Fibroblast of skin of back (primary cell): ENCODE measurements at regions not wholly inside any gene's neighbourhood (a gene's known extent, or its start where the extent isn't known, plus 50 kb on each side); places are given as distances from the start of the nearest gene placed in this dataset.
A peak's percentile ranks its signal among the peaks of the same experiment; 100 is the strongest.
"Not testable (repeated sequence)": the region's sequence is repeated elsewhere in the genome, so short reads cannot be mapped to it uniquely, and the experiment has no call there.

Experiments used
- DNase-seq: peaks from one replicate; pipeline ENCODE4 v3.0.0-alpha.2; 2013

DNA sequence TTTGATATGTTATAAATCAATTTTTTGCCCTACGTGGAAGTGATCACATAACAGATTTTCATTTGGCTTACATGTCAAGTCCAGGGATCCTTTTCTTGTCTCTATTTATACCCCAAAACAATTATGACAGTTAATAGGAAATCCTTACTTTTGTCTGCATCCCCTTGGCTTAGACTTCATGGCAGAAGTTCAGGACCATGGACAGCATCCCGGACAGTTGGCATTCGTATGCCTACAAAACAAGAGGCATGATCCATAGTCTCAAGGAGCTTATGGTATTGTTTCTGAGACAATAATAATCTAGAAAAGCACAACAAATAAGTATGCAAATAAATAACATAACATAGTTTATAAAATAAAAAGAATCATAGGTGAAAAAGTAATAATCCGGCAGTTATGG lies 214.3 kb upstream of the GRIA1 start:
- peak; percentile 39 for DNase-seq

DNA sequence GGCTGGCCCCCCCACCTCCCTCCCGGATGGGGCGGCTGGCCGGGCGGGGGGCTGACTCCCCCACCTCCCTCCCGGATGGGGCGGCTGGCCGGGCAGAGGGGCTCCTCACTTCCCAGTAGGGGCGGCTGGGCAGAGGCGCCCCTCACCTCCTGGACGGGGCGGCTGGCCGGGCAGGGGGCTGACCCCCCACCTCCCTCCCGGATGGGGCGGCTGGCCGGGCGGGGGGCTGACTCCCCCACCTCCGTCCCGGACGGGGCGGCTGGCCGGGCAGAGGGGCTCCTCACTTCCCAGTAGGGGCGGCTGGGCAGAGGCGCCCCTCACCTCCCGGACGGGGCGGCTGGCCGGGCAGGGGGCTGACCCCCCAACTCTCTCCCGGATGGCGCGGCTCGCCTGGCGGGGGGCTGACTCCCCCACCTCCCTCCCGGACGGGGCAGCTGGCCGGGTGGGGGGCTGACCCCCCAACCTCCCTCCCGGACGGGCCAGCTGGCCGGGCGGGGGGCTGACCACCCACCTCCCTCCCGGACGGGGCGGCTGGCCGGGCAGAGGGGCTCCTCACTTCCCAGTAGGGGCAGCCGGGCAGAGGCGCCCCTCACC lies 194.1 kb upstream of the GRIA1 start:
- not testable (repeated sequence) for DNase-seq

DNA sequence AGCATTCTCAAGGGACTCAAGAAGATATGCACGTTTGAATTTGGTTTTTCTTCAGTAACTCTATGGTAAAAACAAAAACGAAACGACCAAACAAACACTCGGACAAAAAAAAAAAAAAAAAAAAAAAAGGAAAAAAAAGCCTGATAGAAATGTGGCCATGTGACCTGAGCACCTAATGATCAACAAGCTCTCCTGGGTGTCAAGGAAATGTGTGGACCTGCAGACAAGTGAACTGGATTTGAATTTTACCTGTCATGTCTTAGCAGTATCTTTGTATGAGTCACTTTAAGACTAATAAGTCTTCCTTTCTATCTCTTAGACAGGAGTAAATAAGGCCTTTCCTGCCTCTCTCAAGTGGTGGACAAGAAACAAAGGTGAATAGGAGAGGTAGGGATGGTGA lies 190.6 kb upstream of the GRIA1 start:
- DNase-seq, result no peak

DNA sequence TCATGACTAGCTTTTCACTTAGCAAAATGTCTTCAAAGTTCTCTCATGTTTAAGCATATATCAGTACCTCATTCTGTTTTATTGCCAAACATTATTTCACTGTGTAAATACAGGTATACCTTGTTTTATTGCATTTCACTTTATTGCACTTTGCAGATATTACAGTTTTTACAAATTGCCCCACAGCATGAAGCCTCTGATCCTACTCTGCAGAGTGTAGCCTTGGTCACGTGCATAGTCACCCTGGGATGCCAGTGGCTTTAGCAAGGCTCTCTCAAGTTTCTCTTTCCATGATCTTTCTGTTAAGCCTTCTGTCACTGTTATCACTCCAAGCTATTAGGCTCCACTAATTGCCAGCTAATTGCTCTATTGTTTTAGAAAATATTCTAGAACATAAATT lies 182.2 kb upstream of the GRIA1 start:
- DNase-seq, result no peak

DNA sequence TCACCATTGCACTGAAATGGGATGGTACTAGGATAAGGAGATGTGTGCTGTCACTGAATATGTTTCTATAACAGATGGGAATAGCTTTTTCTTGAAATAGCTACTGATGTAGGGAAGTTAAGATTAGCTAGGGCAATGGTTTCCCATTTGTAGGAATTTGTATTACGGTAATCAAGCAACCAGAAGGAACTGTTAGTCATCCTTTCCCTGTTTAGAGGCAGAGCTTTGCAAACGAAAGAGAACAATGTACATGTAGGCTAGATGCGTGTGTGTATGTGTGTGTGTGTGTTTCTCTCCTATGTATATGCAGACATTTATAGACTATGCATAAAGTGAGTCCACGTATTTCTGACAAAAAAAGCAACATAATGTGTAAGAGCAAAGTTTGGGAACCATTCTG lies 171.9 kb upstream of the GRIA1 start:
- DNase-seq, result no peak

DNA sequence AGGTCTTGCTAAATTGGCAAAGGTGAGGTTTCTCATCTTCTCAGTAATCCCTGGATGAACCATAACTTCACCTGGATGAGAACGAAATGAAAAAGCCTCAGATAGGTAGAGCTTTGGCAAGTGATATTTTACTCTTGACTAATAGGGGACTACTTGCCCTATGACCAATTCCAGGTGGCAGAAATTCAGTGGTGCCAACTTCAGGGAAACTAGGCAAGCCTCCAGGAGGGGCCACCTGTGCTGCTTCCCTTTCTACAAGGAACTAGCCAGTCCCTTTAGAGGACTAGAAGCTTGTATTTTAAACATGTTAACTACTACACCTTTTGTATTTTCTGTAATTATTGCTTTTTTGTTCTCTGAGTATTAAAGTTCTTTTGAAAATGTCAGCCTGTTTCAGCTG lies 169.0 kb upstream of the GRIA1 start:
- DNase-seq, result no peak

DNA sequence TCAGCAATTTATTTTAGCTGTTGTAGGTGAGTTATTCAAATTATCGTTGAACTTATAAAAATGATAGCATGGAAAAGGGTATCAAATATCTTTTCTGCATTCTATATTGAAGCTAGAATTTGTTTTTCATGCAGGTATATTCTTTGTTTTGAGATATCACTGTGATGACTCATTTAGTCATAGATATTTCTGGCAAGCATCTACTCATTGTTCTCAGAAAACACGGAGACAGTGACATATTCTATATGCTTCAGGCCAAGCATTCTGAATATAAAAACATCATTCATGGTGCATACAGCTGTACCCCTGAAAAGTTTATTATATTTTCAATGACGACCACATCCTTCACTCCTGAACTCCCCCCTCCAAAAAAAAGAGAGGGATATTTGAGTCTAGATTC lies 150.3 kb upstream of the GRIA1 start:
- DNase-seq, result no peak

DNA sequence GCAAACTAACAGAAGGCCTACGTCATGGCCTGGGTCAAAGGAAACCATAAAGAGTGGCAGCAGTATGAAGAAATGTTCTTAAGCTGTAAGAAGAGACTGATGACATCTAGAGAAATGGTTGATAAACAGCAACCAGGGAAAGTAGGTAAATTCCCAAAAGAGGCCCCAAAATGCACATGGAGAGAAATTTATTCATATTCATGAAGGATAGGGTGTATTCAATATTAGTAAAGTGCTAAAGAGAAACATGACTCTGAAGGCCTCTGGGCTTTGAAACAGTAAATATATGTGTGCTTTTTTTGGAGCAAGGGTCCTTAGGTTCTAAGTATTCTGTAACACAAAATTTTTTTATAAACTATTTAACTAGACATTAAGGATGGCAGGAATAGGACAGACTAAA lies 149.7 kb upstream of the GRIA1 start:
- no peak for DNase-seq

DNA sequence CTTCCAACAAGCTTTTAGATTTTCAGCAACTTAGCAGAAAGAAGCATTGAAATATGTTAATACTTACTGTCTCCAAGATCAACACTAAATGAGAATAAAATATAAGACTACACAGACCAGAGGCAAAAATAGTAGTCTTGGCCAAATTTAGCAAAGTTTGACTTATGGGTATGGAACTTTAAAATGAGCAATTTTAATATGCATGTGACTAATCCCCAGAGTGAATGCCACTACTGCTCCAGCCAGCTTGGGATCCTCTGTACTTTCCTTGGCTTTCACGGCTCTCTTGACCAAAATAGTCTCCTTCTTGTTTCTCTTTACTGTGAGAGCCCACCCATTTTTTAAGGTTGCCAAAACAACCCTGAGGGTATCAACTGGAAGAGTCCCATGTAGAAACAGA lies 148.0 kb upstream of the GRIA1 start:
- no peak for DNase-seq

DNA sequence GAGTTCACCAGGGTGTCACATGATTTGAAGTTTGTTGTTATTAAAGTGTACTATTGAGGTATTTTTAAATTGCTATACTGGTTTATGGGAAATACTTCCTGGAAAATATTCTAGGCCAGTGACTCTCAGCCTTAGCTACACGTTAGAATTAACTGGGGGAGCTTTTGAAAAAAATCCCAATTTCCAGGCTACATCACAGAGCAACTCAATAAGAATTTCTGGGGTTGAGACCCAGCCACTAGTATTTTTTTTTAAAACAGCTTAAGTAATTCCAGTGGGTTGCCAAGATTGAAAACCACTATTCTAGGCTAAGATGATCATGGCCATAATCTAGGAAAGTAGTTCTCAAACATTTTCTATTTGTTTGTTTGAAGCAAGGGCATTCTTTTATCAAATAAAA lies 142.9 kb upstream of the GRIA1 start:
- no peak for DNase-seq

DNA sequence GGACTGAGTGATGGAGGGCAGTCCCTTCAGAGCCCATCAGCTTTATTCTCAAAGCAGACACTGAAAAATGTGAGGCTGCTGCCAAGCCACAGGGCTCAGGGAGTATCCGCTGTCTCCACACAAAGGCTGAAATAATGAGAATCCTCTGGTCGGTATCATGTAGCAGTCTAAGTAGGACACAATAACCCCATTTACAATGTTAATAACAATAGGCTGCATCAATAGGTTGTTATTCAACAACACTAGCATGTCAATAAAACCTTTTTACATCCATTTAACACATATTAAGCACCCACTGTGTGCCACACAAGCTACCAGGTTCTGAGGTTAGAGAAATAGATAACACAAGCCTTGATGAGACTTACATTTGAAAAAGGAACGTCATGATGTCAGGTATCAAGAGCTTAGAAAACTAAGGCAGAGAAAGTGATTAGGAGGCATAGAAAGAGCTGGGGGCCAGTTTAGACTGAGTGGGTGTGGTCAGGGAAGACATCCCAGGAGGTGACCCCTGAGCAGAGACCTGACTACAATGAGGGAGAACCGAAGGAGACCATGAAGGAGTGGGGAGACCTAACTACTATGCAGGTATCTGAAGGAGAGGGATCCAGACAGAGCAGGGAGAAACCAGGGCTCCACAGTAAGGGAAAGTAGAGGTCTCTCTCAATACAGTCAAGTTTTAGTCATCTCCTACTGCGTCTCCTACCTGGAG lies 140.1 kb upstream of the GRIA1 start:
- DNase-seq, result no peak

DNA sequence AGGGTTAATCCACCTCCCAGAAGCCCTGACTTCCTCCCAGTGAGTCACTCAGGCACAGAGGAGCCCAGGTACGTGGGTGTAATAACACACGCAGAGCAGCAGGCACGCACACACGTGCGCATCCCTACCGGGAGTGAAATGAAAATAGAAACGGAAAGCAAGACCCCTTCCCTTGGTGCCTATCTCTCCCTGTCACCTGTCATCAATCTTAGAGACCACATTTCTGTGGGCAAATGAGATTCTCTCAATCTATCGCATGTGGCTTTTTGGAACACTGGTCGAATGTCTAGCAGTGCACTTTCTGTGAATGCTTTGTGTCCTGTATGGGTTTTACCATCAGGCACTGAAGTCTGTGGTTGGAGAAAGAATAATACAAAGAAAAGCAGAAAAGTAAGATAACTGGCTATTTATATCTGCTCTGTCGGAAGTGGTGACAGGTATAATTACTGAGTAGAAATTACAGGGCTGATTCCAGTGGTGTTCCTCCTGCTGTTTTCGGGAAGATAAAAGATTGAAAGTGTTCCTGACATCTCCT lies 137.7 kb upstream of the GRIA1 start:
- no peak for DNase-seq

DNA sequence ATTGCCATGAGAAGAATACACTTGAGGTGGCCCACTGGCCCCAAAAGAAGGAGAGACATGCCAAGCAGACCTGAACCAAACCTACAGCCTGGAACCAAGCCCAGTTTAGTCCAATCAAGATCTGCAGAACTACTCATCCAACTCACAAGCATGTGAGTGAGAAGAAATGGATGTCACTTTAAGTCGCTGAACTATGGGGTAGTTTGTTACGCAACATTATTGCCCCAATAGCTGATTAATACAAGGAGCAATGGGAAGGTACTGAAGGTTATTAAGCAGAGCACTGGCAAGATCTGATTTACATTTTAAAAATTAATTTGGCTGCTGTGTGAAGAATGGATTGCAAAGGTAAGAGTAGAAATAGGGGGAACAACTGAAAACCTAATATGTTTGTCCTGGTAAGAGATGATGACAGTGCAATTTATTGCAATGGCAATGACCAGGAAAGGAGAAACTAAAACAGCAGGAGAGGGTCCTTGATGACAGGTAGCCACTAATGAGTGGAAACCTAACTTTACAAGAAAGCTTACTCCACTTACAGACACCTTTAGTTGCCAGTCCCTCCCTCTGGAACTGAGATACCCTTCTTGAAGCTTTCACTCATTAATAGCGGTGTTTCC lies 132.9 kb upstream of the GRIA1 start:
- DNase-seq, result no peak

DNA sequence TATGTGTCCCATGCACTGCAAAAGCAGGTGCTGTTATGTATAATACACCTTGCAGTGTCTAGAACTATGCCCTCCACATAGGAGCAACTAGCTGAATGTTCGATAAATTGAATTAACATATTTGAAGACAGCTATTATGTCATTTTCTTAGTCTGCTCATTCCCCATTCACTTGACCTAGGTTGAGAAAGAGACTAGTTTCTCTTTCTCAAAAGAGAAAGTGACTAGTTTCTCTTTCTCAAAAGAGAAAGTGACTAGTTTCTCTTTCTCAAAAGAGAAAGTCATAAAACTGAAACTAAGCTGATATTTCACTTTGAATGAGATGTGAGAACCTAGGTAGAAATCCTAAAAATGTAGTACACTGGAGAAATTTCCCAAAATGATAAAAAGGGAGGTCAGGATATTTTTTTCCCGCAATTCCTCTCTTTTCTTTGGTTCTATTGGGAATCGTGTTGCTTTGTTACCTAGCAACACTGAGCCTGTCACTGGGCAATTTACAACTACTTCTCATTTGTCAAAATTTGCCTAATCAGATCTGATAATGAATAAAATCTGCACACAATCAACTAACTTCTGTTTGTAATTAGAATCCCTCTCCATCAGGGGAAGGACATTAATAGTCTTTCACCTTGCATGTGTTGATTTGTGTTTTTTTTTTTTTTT lies 132.0 kb upstream of the GRIA1 start:
- no peak for DNase-seq

DNA sequence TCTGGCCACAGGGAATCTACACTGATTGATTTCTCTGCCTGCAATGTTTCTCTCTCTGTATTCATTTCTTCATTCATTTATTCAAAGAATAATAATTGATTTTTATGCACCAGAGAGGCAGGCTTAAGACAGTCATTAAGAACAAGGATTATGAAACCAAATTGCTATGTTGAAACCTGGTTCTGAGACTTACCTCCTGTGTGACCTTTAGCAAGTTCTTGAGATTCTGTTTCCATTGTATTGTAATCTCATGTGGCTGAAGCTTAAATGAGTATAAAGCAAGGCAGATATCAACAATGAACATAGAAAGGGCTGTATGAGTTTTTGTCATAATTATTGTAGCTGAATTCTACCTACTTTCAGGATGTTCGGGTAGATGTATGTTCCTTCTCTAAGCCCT lies 129.6 kb upstream of the GRIA1 start:
- DNase-seq, result no peak

DNA sequence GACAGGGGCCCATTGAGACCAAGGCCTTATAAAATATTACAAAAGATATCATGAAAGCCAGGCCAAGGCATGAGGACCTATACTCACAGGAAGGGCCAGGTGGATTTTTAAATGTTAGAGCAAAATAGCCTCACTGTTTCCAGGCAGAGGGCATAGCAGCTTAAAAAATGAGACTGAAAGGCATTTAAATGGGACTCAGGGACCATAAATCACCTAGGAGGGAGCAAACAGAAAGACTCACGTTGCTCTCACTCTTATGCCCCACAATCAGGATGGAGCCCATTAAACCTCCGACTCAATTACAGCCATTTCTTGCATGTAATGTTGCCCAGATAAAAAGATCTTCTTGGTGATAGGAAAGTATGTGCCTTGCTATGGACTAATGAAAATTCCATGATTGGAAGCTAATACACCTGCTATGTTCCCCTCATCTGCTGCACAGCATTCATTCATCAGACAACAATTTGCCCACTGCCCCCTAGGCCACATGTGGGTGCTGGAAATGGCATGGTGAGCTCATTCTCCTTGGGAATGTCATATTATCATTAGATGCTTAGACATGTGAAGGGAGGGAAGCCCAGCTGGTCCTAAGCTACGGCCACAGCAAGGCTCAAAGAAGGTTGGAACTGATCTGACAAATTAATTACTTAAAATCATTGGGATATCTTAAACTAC lies 128.6 kb upstream of the GRIA1 start:
- no peak for DNase-seq

DNA sequence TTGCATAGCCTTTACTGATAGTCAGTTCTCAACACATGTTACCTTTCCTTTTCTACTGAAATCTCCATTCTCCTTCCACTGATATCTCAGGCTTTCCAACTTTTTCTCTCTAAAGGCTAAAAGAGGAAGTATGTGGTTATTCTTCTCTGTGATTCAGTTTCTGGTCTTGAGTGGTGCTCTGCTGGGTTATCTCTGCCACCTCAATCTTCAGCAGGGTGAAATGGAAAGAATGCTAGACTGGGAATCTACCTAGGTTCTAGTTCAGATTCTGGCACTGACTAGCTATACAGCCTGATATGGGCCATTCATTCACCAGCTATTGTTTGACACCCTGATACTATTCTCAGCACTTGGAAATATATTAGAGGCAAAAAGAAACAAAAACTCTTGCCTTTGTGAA lies 124.9 kb upstream of the GRIA1 start:
- no peak for DNase-seq

DNA sequence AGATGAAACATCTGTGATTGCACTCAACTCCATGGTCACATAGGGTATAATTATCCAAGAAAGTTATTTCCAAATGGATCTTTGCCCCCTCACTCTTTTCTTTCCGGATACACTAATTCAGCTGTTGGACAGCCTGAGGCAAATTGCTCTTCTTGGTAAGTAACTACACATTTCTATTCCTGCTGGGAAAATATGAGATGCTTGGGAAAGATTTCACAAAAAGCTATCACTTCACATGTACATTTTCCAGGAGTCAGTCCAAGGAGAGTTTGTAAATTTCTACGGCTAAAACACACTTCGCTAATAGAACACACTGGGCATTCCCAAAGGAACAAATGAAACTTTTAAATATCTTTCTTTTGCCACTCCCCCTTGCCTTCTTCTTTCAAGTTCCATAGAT lies 123.0 kb upstream of the GRIA1 start:
- no peak for DNase-seq

DNA sequence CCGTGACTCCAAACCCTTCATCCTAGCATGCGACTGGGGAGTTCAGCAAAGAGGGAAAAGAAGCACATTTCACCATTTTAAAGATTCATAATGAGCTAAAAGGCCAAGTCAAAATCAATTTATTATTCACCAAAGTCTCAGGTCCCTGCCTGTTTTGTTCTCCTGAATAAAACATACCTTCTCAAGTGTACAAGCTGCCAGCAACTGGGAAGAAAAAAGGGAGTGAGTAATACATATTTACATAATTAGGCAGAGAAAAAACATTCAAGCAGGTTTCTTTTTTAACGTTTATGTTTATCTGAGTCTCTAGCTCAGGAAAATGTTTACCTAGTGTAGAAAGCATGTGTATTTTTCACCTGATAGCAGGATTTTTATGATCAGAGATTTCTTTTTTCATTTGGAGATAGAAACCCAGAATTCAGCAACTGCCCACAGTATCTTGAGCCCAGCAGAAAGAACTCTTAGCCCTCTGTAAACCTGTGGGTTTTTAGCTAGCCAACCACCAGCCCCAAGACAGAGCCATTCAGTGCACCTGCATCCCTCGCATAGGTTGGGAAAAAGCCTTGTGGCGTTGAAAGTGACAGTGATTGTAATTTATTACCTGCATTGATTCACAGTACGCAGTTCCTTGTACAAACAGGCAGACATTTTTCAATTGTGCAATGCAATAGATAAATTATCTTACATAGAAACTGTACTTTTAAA lies 117.9 kb upstream of the GRIA1 start:
- no peak for DNase-seq

DNA sequence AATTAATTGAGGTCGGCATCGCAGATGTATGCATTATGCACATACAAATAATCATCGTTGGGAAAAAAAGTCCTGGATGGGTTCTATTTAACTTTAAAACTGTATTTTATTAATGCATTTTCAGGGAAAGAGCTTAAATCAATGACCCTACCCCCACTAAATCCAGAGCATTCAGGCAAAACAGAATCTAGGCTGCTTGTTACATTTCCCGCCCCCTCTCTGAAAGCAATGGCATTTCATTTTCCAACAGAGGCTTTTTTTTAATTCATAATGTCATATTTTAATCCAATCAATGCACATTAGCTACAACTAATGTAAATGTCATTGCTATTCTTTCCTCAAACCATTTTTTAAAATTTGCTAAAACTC lies 117.4 kb upstream of the GRIA1 start:
- DNase-seq, result no peak

DNA sequence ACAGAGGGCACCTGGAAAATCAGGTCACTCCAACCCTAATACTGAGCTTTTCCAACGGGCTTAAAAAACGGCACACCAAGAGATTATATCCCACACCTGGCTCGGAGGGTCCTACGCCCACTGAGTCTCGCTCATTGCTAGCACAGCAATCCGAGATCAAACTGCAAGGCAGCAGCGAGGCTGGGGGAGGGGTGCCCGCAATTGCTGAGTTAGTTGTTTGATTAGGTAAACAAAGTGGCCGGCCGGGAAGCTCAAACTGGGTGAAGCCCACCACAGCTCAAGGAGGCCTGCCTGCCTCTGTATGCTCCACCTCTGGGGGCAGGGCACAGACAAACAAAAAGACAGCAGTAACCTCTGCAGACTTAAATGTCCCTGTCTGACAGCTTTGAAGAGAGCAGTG lies 108.8 kb upstream of the GRIA1 start:
- DNase-seq, result not testable (repeated sequence)

DNA sequence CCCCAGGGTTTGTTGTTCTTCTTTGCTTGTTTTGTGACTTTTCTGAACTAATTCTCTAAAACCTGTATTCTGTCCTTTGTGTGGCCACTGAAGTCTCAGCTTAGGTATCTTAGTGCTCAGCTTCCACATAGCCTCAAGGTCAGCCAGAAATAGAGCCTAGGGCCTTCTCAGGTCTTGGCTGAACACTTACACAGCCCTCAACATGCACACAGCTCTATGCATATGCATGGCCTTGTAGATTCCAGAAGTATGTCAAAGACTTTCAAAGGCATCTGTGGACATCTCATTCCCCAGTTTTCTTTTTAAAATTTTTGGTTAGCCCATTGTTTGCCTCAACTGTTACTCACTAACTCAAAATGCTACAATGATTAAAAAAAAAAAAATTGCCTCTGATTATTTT lies 99.9 kb upstream of the GRIA1 start:
- no peak for DNase-seq
